NOMO-1 treated with DMSO at 0.1 percent for 48 hours (cell line): ENCODE measurements at regions not wholly inside any gene's neighbourhood (a gene's known extent, or its start where the extent isn't known, plus 50 kb on each side); places are given as distances from the start of the nearest gene placed in this dataset.
"Not testable (repeated sequence)": the region's sequence is repeated elsewhere in the genome, so short reads cannot be mapped to it uniquely, and the experiment has no call there.

Experiments
- DNase-seq: peaks from one replicate; lab custom pipeline; 2025; ENCODE audit not compliant: unreplicated experiment; lab: John Stamatoyannopoulos, UW

DNA sequence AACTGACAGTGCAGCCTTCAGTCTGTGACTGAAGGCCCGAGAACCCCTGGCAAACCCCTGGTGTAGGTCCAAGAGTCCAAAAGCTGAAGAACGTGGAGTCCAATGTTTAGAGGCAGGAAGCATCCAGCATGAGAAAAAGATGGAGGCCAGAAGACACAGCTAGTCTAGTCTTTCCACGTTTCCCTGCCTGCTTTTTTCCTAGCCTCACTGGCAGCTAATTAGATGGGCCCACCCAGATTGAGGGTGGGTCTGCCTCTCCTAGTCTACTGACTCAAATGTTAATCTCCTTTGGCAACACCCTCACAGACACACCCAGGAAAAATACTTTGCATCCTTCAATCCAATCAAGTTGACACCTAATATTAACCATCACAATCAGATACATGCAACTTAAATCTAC, 87.8 kb downstream of the TENT5D start:
- not testable (repeated sequence) for DNase-seq

DNA sequence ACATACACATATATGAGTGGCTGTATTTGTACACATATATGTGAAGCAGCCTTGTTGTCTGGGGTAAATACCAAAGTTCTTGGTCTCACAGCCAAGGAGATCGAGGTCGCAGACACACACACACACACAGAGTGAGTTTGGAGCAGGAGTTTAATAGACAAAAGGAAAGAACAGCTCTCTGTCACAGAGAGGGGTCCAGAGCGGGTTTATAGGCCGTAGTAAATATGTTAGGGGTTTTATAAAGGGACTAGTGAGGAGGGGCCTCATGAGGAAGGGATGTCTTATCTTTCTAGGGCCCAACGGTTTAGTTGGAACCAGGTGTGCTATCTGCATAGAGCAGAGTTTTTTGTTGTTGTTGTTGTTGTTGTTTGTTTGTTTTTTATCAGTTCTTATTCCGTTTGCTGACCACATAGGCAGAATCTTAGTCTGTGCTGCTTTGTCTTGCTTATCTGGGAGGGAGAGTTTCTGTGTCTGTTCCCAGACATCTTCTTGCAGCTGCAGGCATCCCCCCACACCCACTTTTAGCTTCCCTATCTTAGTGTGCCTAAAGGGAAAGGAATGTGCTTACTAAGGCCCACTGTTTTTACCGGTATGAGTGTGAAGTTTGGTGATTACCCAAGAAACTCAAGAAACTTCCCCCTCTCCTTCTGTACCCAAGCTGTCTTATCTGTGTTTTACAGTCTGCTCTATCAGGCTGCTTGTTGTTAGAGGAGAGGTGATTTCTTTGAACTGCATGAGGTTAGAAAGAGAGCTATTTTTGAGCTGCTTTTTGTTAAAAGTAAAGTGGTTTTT, 91.9 kb downstream of the TENT5D start:
- DNase-seq, result no peak

GRCh38 chrX:80512924-80513323, 92.7 kb downstream of the TENT5D start:
- DNase-seq, result no peak

- DNase-seq, result no peak
These were observed 93.4 kb downstream of the TENT5D start for GRCh38 chrX:80513625-80514024.

DNA sequence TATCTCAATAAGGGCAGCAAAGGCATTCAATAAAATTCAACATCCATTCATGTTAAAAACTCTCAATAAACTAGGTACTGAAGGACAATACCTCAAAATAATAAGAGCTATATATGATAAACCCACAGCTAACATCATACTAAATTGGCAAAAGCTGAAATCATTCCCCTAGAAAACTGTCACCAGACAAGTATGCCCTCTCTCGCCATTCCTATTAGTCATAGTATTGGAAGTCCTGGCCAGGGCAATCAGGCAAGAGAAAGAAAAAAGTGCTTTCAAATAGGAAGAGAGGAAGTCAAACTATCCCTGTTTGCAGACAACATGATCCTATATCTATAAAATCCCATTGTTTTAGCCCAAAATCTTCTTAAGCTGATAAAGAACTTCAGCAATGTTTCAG, 116.8 kb downstream of the TENT5D start:
- no peak for DNase-seq

DNA sequence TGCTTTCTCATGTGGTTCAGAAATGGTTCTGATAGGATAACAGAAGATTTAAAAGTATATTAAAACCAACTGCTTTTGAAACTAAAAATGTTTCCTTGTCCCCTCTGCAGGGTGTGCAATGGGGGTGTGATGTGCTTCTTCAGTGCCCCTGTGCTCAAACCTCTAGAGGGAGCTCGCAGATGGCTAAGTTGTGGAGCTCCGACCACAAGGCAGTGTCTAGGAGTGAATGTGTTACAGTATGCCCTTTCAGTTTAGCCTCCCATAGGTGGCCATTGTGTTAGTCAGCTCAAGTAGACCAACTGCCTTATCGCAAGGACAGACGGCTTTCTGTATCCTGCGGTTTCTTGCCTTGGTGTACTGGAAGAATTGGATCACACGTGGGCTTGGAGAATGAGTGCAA, 130.5 kb downstream of the TENT5D start:
- no peak for DNase-seq

DNA sequence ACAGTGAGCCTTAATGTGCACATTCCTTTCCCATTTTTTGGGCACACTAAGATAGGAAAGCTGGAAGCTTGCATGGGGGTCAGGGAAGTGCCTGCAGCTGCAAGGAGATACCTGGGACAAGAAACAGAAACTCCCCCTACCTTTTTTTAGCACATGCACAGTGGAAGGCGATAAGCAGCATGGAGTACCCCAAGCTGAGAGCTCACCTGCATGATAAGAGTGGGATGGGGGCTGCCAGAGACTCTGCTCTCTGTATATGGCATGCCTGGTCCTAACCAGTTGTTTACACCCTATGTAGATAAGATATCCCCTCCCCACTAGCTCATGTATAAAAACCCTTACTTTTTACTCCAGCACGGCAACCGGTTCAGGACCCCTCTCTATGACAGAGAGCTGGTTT, 135.9 kb downstream of the TENT5D start:
- DNase-seq, result no peak

DNA sequence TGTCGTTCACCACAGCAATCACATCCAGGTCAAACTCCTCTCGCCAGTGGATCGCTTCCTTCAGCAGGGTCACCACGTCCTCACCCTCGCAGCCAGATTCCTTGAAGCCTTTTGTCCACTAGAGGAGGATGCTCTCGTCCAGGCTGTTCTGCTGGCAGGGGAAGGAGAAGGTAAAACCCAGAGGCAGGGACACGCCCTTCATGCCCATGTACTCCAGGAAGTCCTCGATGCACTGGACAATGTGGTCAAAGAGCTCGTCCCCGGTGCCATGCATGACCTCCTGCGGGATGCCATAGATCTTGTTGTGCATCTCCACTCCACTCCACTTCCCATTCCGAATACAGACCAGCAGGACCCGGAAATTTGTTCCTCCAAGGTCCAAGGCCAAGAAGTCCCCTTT, 152.4 kb downstream of the TENT5D start:
- no peak for DNase-seq

- DNase-seq, result no peak
These were observed 153.0 kb downstream of the TENT5D start for GRCh38 chrX:80573275-80573674.

DNA sequence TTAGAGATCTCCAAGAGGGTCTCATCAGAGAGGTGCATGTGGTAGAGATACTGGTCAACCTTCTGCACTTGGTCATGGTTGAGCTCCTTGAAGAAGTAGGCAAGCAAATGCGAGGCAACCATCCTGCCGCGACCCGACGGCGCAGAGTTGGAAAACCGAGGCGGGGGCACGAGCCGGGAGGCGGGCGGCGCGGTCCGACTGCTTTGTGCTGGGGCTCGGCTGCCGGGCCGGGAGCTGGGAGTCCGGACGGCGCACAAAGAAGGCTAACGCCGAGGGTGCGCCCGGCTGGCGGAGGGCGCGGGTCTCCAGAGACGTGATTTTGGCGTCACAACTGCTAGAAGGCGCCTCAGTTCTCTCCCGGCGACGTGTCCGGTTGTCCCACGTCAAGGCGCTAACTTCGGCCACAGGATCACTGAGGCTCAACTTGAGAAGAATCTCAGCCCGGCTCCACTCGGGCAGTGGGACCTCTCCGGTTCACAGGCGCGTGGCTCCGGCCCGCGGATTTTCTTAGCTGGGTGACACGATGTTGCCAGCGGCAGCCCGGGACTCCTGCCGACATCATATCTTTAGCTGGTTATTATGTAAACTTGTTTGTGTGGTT, 154.3 kb downstream of the TENT5D start:
- not testable (repeated sequence) for DNase-seq

GRCh38 chrX:80576267-80576666, 156.0 kb downstream of the TENT5D start:
- DNase-seq, result no peak

- no peak for DNase-seq
These were observed 156.7 kb downstream of the TENT5D start for GRCh38 chrX:80576806-80577533.

GRCh38 chrX:80578517-80579105, 158.4 kb downstream of the TENT5D start:
- DNase-seq, result peak; percentile 3

GRCh38 chrX:80590992-80591391, 170.7 kb downstream of the TENT5D start:
- not testable (repeated sequence) for DNase-seq

DNA sequence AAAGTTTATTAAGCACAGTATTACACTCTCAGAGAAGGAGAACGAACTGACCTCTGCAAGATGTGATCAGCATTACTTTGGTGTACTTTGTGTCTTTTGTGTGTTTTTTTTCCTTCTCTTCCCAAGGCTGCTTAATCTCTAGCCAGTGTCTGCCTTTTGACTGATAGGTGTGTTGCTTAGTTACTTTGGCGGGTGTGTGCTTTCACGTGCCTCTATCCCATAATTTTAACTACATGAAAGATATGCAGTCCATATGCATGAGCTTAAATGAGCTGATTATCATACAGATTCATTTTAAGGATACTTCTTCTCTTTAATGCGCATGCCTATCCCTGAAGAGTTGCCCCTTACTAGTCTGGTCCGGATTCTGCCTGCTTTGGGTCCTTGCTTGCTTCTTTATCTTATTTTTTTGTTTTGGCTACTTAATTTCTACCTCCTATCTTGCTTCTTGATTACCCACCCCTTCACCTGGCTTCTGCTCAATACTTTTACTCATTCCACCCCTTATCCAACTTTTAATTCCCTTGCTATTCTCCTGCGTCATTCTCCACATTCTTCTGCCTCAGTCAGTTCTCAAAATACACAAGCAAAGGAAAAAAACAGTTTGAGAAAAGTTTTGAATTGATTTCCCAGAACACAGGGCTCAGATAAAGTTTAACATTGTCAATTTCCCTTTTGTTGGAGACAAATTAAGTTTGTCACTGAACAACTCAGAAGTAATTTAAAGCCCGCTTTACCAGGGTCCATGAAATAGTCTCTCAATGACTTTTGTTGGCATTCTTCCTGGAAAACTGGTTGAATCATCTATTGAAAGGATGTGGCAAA, 182.0 kb downstream of the TENT5D start:
- DNase-seq, result no peak
